Muscle of back (tissue), 3 donors: ENCODE measurements at regions not wholly inside any gene's neighbourhood (a gene's known extent, or its start where the extent isn't known, plus 50 kb on each side); places are given as distances from the start of the nearest gene placed in this dataset.
"Not testable (repeated sequence)": the region's sequence is repeated elsewhere in the genome, so short reads cannot be mapped to it uniquely, and the experiment has no call there.

ENCODE experiments used
- DNase-seq, 3 donors: peaks; one replicate each; pipeline versions ENCODE4 v3.0.0 to v3.0.0-alpha.2; 2013

GRCh38 chr9:87372356-87372851 is 125.3 kb upstream of the DAPK1 start:
- DNase-seq = no peak

- not testable (repeated sequence) for DNase-seq
These were observed 123.4 kb upstream of the DAPK1 start for GRCh38 chr9:87374023-87374919.

DNA sequence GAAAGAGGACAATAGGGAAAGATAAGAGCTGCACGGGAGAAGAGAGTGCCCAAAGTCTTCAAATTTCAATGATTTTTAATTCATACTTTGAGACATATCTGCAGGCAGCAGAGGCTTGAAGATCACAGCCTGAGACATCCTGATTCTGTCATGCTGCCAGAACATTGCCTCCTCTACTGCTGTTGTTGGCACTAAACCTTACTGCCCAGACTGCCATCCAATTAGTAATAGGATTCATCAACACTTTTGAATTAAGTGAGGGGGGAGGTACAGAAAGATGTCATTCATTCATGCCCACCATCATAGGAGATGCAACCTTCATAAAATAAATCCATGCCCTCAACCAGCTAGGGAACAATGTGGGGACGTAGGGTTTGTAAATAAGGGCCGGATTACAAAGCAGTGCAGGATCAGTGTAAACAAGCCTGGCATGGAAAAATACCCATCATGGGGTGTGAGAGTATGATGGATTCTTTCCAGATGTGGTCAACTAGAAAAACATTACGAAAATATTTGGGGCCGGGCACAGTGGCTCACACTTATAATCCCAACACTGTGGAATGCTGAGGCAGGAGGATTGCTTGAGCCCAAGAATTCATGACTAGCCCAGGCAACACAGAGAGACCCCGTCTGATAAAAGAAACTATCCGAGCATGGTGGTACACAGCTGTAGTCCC is 122.1 kb upstream of the DAPK1 start:
- DNase-seq = no peak

GRCh38 chr9:87378676-87379075 is 119.0 kb upstream of the DAPK1 start:
- no peak for DNase-seq

DNA sequence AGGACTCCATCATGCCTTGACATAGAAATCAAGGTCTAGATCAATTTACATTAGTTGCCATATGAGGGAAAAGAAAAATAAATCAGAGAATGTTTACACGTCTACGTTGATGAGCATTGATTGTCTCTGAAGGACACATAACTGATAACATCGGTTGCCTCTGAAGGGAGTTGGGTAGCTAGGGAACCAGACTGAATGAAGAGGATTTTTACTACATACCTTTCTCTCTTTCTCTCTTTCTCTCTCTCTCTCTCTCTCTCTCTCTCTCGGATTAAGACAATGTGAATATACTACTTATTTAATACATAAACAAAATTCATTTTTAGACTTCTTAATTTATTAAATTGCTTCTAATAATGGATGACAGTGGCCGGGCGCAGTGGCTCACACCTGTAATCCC is 118.4 kb upstream of the DAPK1 start:
- no peak for DNase-seq

DNA sequence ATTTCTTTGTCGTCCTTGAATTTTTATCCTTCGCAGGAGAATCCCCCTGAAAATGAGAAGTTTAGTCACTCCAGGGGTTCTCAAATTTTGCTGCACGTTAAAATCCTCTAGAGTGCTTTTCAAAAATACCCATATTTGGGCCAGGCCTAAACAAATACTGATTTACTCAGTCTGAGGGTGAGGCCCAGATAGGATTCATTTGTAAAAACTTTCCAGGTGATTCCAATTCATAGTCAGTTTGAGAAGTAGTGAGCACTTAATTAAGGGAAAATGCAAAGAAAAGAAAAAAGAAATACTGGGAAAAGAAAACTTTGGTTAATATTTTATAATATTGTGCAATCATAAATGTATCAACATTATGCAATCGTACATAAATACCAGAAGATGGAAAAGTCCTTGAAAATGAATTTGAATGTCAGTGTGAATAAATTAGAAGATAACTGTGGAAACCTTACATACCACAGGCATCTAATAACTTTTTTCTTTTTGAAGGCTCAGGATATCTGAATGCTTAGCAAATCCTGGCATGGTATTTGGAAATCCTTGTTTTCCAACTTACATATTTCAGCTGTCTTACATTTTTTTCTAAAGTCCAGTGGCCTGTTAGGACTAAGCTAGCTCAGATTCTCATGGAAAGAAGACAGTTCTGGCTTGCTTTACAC is 116.5 kb upstream of the DAPK1 start:
- peak; percentile 48 to 70 (median 56) for DNase-seq

DNA sequence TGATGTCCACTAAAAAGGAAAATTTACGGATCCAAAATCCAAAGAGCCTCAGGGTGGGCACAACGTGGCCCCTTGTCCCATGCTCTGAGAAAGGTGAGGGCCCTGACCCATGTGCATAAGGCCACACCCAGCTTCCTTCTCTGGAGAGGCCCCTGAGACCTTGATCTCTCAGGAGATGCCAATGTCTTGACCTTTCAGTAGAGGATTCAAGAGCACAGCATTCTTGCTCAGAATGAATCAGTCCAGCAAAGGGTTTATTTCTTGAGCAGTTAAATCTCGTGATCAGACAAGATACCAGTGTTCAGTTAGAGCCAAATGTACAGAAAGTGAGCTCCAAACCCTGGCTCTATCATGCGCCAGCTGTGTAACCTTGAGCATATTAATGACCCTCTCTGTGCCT is 115.9 kb upstream of the DAPK1 start:
- DNase-seq = no peak

- no peak for DNase-seq
These were observed 114.8 kb upstream of the DAPK1 start for GRCh38 chr9:87382900-87383299.

DNA sequence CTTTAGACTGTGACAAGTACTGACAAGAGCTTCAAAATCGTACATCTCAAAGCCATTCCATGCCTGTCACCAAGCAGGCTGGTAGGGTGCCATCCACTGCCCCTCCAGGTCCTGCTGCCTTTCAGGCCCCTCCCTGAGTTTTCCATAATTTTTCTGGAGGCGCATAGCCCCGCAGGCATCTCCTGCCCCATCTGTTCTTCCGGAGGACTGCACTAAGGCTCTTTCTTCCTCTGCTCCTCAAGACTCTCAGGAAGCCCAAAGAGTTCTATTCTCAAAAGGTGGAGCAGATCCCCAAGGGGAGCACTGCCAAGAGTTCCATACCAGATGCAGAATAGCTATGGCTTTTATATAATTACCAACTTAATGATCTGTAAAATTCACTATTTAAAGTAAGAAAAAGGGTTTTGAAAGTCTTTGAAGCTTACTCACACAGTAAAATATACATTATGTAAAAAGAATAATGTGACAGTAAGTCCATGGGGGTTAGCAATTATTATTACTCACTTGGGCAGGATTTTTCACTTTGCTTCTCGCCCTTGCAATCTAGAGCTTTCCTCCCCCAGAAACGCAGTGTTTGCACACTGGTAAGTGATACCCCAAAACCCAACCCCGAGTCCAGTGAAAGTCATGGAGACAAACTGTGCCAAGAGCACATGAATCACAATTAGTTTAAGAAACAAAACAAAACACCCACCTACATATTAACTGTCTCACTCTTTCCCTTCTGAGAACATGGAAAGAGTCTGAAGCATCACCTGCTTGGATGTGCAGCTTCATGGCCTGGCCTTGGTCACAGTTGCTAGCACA is 114.1 kb upstream of the DAPK1 start:
- DNase-seq = no peak

DNA sequence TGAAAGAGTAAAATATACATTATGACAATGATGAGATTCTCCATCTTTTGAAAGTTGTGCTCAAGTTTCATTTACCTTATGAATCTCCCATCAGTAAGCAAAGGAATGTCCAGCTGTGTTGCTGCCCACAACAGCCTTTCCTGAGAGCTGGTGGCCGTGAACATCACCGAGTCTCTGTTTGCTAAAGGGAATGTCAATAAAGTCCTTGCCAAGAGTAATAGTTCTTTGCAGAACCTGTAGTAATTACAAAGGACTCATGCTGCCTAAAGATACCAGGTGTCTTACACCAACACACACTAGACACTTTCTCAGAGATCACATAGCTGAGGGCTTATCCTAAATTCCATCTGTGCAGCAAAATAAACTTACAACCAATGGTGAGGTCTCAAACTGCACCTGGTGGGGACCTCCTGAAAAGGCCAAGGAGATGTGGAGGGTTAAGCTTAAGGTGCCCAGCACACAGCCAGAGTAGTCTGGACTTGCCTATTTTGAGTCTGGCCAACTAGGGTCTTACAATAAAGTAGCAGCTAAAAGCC is 111.1 kb upstream of the DAPK1 start:
- no peak for DNase-seq

GRCh38 chr9:87387351-87388011 is 110.2 kb upstream of the DAPK1 start:
- no peak for DNase-seq

DNA sequence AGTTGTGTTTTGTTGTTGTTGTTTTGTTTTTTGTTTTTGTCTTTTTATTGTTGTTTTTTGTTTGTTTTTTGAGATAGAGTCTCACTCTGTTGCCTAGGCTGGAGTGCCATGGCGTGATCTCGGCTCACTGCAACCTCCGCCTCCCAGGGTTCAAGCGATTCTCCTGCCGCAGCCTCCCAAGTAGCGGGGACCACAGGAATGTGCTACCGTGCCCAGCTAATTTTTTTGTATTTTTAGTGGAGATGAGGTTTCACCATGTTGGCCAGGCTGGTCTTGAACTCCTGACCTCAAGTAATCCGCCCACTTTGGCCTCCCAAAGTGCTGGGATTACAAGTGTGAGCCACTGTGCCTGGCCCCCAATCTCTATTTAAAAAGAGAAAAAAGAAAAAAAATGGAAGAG is 109.0 kb upstream of the DAPK1 start:
- not testable (repeated sequence) for DNase-seq

DNA sequence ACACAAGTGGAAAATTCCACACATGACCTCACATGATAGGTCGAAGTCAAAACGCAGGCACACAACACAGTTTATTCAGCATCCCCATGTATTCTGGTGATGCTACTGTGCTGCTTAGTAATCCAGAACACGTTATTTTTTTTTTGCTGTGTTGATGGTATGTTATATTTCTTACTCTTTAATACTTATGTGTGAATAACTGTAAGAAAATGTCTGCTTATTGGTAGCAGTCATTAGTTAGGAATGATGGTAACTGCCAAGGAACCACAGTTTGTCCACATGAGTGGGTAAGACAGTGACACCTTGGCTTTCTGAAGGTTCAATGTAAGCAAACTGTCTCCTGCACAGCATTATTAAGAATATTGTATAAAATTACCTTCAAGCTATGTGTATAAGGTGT is 107.7 kb upstream of the DAPK1 start:
- DNase-seq = no peak

DNA sequence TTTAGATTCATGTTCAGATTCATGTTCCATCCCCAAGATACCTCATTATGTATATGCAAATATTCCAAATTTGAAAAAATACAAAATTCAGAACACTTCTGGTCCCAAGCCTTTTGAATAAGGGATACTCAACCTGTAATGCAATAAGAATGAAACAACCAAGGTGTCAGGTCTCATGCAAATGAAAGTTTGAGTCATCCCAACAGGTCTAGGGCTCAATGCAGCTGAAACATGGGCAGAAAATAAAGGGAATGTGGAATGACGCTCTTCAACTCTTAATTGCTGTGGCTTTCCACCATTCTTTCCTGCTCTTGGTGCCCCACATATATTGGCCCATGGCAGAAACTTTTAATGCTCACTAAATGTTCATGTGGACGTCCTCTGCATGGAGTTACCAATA is 107.3 kb upstream of the DAPK1 start:
- DNase-seq = no peak

- DNase-seq = no peak
These were observed 105.6 kb upstream of the DAPK1 start for GRCh38 chr9:87392086-87392485.

DNA sequence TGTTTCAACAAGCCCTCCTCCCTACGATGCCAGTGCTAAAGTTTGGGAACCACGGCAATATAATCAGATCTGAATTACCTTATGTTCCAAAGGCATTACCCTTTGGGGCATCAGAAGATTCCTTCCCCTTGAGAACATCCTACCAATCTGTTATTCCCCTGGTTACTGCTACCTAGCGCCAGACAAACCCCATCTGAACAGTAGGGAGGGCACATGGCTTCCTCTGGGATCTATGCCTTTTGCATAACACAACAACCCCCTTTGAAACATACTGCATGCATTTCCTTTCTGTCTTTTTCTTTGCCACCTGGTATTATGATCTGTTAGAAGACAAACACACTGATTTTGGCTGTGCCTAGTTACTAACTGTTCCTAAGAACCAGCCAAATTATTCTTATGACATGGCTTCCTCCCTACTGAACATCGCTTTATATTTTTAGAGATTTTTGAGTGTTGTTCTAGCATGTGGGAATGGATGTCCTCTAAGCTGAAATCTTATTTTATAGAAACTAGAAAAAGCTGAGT is 103.9 kb upstream of the DAPK1 start:
- no peak for DNase-seq

- DNase-seq = peak in 1 of 3 donors; percentile 15
These were observed 101.7 kb upstream of the DAPK1 start for GRCh38 chr9:87395804-87396479.

- no peak for DNase-seq
These were observed 96.0 kb upstream of the DAPK1 start for GRCh38 chr9:87401681-87402080.

DNA sequence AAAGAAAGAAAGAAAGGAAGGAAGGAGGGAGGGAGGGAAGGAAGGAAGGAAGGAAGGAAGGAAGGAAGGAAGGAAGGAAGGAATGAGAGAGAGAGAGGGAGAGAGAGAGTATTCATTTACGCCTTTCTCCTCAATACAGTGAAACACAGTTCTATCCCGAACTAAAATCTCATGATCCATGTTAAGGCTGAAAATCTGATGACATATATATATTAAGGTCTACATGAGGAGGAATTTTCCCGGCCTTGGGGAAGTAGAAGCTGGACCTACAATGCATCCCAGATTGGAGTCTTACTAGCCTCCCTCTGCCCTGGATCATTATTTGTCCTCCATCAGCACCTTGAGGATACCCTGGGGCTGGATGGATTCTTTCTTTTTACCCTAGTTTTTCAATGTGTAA is 95.1 kb upstream of the DAPK1 start:
- DNase-seq = no peak
